Umbilical cord (tissue), 1 donor: ENCODE measurements at regions not wholly inside any gene's neighbourhood (a gene's known extent, or its start where the extent isn't known, plus 50 kb on each side); places are given as distances from the start of the nearest gene placed in this dataset.

Experiments used
- DNase-seq: peaks from one replicate; pipeline ENCODE4 v3.0.0-alpha.2; 2015; ENCODE audit warnings: low spot score

DNA sequence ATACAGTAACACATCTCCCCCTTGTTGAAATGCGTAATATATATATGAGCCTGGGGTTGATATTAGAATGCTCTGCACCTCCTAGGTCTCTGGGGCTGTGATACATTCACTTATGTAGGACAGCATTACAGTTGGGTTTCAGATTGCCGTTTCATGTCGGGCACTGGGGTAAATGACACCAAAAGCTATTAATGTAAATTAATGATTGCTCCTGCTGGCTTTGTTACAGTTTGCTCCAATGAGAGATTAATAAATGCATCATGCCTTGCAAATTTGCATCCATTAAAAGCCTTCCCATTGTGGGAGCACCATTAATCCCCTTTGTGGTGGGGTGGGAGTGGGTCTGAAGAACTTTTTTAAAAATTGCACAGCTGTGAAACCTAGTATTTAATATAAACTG, 584.4 kb upstream of the EEF2KMT start:
- no peak for DNase-seq

GRCh38 chr16:5678371-5678770, 580.8 kb upstream of the EEF2KMT start:
- DNase-seq: peak; percentile 1

GRCh38 chr16:5671421-5671820, 573.8 kb upstream of the EEF2KMT start:
- no peak for DNase-seq

DNA sequence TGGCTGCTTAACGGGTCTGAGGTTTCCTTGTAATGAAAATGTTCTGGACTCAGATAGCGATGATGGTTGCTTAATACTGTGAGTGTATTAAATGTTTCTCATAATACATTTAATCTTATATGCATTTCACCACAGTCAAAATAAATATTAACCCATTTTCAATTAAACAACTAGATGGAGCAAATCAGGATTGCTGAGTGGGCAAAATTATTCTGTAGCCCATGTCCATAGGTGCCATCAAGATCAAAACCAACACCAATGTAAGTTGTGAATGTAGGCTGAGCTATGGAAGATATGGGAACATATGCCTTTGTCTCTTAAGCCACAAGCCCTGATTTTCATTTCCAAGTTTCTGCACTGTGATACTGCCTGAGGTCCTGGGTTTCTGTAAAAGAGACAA, 572.6 kb upstream of the EEF2KMT start:
- DNase-seq: no peak

- no peak for DNase-seq
These were observed 571.0 kb upstream of the EEF2KMT start for GRCh38 chr16:5668553-5668952.

DNA sequence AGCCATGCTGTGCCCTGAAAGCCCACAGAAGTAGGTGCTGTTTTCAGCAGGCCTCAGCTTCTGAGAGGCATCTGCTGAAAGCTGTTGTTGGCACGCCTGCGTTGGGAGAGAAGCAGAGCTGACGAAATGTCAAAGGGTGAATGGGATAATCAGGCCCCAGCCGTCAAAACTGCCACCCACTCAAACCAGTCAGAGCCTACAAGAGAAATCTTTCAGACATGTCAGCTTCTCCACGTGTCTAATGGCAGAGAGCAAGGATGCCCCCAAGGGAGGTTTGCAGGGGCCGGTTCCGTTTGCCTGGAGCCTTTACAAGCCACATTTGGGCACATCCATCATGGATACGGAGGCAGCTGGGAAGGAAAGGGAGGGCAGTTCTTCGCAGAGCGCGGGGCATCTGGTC, 568.2 kb upstream of the EEF2KMT start:
- DNase-seq: no peak

DNA sequence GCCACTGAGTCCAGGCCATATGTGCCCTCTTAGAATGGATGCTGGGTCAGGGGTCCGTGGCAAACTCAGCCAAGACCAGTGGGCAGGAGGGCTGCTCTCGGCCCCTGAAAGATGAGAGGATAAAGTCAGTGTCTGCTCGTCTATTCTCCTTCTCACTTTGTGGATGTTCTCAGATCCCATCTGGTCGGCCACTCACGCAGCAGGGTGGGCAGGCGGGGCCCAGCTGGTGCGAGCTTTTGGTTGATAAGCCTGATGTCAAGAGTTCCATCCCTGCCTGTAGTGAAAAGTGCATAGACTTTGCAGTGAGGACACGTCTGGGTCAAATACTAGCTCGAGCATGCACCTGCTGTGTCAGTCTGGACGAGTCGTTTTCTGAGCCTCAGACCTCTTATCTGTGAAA, 556.2 kb upstream of the EEF2KMT start:
- DNase-seq: no peak

GRCh38 chr16:5653041-5653440, 555.4 kb upstream of the EEF2KMT start:
- no peak for DNase-seq

DNA sequence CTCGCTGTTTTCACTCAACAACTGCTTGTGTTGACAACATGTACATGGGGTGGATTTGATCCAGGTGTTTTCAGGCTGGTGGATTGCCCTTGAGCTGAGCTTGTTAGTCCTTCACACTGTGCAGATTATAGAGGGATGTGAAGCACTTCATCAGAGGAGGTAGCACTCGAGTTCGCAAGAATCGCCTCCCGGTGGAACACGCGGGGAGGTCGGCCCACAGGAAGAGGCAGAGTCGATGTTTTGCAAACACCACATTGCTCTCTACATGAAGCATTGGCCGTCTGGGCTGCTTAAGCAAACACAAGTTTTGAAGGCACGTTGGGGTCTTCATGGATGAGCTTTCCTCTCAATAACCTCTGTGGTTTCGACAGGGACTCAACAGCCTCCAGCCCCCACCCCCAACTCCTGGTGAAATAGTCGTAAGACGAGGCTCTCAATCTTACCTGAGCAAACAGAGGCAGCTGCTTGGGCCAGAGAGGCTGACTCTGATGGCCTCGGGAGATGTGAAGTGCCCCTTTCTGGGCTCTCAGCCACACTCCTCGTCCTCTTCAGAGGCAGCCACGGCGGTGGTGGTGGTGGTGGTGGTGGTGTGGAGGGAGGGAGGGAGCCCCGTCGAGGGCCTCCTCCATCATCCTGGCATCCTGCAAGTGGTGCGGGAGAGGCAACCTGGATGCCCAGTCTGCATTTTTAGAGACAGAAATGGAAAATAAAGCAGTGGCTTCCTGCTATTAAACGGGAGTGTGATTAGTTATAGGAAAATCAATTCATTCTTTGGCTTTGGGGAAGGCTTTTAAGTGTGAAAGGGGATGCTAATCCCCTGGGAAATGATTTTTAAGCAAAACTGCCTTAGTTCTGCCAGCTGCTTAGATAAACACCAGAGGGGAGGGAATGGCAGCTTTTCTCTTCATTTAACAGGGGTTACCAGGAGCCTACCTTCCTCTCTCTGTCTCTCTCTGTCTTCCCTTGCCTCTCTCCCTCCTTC, 552.5 kb upstream of the EEF2KMT start:
- DNase-seq: no peak

GRCh38 chr16:5647051-5647450, 549.5 kb upstream of the EEF2KMT start:
- no peak for DNase-seq

GRCh38 chr16:5643855-5644531, 546.4 kb upstream of the EEF2KMT start:
- no peak for DNase-seq

DNA sequence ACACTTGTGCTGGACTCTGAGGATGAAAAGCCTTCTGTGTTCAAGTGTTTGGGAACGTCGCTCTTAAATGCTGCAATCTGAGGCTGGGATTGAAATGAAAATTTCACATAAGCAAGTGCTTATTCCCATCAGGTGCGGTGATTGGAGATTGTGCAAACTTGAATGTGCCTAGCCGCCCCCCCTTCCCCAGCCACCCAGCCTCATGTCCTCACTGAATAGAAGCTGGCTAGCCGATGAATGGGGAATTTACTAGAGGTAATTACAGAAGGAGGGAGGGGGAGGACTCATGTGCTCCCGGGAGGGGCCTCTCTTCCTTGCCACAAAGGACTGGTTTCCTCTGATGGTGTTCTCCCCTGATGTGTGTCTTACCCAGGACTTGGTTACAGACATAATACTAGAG, 544.8 kb upstream of the EEF2KMT start:
- no peak for DNase-seq

DNA sequence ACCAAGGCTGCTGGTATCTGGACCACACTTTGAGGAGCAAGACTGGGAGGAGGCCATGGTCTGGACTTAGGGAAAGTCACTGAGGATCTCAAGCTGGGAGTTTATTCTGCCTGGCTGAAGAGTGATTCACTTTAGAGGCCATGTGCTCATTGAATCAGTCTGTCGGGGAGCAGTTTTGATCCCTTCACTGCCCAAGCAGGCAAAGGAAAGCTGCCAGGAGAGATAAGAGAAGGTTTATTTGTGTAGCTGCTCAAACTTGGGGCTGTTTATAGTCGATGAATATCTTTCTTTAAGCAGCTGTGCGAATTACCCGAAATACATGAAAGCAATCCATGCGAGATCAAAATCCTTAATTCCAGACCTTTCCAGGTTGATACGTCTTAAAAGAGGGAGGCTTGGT, 544.4 kb upstream of the EEF2KMT start:
- DNase-seq: peak; percentile 90

DNA sequence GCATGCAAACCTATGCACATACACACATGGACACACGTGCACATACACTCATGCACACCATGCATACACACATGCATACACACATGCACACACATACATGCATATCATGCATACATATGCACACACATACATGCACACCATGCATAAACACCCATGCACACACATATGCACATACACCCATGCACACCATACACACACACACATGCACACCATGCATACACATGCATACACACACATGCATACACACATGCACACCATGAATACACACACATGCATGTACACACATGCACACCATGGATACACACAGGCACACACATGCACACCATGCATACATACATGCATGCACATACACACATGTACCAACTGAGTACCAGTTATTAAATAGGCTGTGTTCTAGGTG, 543.3 kb upstream of the EEF2KMT start:
- DNase-seq: no peak

- no peak for DNase-seq
These were observed 541.9 kb upstream of the EEF2KMT start for GRCh38 chr16:5639531-5639930.

- no peak for DNase-seq
These were observed 537.7 kb upstream of the EEF2KMT start for GRCh38 chr16:5635331-5635730.

DNA sequence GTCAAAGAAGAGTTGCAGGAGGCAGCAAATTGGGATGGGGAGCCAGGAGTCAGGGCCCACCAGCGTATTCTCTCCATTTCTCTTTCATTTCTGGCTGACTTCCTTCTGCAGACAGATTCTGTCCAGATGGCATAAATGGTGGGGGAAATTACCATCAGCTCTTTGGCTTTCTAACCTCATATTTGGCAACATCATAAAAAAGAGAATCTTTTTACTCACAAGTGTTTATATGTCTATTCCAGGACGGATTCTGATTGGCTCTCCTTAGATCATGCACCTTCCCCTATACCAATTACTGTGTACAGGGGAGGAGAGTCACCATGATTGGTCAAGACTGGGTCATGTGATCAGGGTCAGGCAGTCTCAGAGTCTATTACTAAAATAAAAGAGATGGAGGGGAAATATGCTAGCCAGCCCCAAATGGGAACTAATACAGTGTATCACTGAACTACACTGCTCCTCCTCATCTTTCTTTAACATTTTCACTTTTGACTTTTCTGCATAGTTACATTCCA, 537.1 kb upstream of the EEF2KMT start:
- DNase-seq: no peak

DNA sequence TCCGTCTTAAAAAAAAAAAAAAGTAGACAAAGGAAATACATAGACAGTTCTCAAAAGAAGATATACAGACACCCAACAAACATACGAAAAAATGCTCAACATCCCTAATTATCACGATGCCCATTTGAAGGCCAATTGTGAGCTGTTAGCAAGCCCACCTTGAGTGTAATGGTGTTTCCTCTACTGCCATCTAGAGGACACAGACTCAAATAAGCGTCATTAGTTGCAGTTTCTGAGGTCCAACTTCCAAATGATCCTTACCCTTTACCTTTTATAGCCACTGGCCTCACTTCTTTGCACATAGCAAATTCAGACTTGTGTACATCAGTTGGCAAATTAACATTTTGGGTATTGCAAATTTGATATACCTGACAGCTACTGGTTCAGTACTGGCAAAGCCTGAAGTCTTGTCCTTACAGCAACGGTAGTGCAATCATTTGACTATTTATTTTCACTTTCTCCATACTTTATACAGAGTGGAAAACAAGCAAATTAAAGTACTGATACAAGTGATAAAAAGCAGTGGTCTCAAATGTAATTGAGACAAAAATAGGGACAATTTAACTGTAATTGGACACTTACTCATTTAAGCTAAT, 536.3 kb upstream of the EEF2KMT start:
- peak; percentile 27 for DNase-seq

- DNase-seq: no peak
These were observed 524.8 kb upstream of the EEF2KMT start for GRCh38 chr16:5622234-5622884.

GRCh38 chr16:5621826-5622225, 524.2 kb upstream of the EEF2KMT start:
- no peak for DNase-seq

DNA sequence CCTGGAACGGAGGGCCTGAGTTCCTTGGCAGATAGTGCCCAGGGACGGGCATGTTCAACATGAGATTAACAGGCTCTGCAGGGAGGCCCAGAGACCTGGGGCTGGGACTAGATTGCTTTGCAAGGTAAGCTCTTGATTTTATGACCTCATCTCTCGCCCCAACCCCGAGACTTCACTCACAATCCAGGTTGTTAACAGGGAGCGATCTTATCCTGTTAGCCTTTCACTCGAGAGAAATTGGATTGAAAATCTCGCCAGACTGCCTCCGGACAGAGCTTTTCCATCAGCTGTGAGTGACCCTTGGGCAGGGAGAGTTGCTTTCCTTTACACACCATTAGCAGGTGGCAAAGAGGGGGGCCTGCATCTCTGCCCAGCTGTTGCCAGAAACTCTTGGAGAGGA, 521.7 kb upstream of the EEF2KMT start:
- no peak for DNase-seq

DNA sequence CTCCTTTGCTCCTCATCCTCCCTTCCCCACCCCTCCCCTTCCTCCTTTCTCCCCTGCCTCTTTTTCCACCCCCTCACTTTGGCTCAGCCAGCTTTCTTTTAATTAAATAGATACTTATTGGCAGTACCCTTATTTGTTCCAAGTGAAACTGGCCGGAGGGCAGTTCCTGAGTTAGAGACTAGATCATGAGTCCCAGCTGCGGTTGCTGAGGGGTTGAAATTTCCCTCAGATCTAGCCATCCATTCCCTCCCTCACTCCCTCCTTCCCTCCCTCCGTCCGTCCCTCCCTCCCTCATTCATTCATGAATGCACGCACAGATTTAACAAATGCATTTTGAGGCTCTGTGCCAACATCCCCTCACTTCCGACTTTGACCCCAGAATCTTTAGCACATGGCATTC, 519.2 kb upstream of the EEF2KMT start:
- DNase-seq: no peak
